MCF 10A (cell line): ENCODE measurements at regions not wholly inside any gene's neighbourhood (a gene's known extent, or its start where the extent isn't known, plus 50 kb on each side); places are given as distances from the start of the nearest gene placed in this dataset.
"Not testable (repeated sequence)": the region's sequence is repeated elsewhere in the genome, so short reads cannot be mapped to it uniquely, and the experiment has no call there.

Source experiments
- BruUV-seq: library from RNA; stranded (reverse); fragments of 400-500 nt; replicated peaks from 2 replicates; lab custom pipeline; 2021; lab: Mats Ljungman, UMichigan
- CTCF ChIA-PET: fragments of 300-600 bp; sonication (Branson Sonifier 250); formaldehyde crosslinking; extraction: SDS; loops from one replicate; lab custom pipeline; 2021; ENCODE audit warnings: antibody characterized with exemption, inconsistent platforms; lab: Yijun Ruan, JAX
- POLR2A ChIA-PET: fragments of 300-600, 350-650 bp; sonication (Branson Sonifier 250); formaldehyde crosslinking; extraction: SDS; loops from one replicate; lab custom pipeline; 2020; ENCODE audit warnings: antibody characterized with exemption, inconsistent platforms; lab: Yijun Ruan, JAX
- DNase-seq: peaks from one replicate; pipeline ENCODE4 v3.0.0-alpha.2; 2018; ENCODE audit not compliant: unreplicated experiment
- H3K27ac Mint-ChIP-seq: one replicate; pipeline ENCODE4 v1.8.0; 2022; ENCODE audit warnings: mild to moderate bottlenecking, low read depth, mixed read lengths; ENCODE audit not compliant: unreplicated experiment
- H3K27me3 Mint-ChIP-seq: one replicate; pipeline ENCODE4 v1.8.0; 2022; ENCODE audit warnings: mixed read lengths; ENCODE audit not compliant: insufficient read depth, unreplicated experiment
- H3K36me3 Mint-ChIP-seq: one replicate; pipeline ENCODE4 v1.8.0; 2022; ENCODE audit warnings: mild to moderate bottlenecking, moderate library complexity, mixed read lengths; ENCODE audit not compliant: insufficient read depth, unreplicated experiment
- H3K4me1 Mint-ChIP-seq: one replicate; pipeline ENCODE4 v1.8.0; 2022; ENCODE audit warnings: mixed read lengths; ENCODE audit not compliant: insufficient read depth, unreplicated experiment
- H3K4me3 Mint-ChIP-seq: one replicate; pipeline ENCODE4 v1.8.0; 2022; ENCODE audit warnings: mild to moderate bottlenecking, moderate library complexity, mixed read lengths; ENCODE audit not compliant: unreplicated experiment
- H3K9me3 Mint-ChIP-seq: one replicate; pipeline ENCODE4 v1.8.0; 2022; ENCODE audit warnings: mixed read lengths; ENCODE audit not compliant: unreplicated experiment
- intact Hi-C: fragments of 100-400 bp; cut with micrococcal nuclease; formaldehyde crosslinking; loops from 2 replicates; pipeline ENCODE4 v1.14.1; 2022
- TF ChIP-seq, protein P1 (sequence below): fragments of 200-600 bp; IDR thresholded peaks from one replicate; pipeline ENCODE4 v1.8.0; 2022; ENCODE audit warnings: antibody characterized with exemption, mild to moderate bottlenecking; ENCODE audit not compliant: unreplicated experiment

DNA sequence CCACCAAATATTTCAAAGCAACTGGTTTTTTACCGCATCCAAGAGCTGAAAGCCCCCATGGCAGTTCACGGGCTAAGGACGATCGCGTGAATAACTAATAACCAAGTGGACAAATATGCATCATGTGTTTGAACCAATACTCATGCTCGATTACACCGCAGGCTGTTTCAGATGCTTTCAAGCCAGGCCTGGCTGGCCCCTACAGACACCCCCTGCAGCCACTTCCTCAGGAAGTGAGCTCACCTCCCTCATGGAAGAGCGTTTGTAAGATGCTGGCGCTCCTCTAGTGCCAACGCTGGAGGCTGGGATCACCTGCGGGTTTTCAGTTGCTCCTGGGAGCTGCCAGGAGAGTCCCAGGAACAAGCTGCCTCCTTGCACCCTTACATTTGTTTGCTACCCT lies 53.9 kb upstream of the PTCH1 start:
- Mint-ChIP-seq H3K4me1 (no peaks in the 10 kb centered on the region), H3K27ac (no peak overlapping the region), H3K36me3 (no peaks in the 10 kb centered on the region), H3K4me3 (no peak overlapping the region), H3K27me3 (peaks cover 13% of the 10 kb centered on the region), H3K9me3 (no peaks in the 10 kb centered on the region)
- DNase-seq = no peak
- POLR2A ChIA-PET = interaction anchor here (0.6 kb wide), 1 partner anchor 954 kb away, joined by 3 read pairs; no protein-coding TSS in a partner anchor
- TF ChIP-seq, protein P1, sequence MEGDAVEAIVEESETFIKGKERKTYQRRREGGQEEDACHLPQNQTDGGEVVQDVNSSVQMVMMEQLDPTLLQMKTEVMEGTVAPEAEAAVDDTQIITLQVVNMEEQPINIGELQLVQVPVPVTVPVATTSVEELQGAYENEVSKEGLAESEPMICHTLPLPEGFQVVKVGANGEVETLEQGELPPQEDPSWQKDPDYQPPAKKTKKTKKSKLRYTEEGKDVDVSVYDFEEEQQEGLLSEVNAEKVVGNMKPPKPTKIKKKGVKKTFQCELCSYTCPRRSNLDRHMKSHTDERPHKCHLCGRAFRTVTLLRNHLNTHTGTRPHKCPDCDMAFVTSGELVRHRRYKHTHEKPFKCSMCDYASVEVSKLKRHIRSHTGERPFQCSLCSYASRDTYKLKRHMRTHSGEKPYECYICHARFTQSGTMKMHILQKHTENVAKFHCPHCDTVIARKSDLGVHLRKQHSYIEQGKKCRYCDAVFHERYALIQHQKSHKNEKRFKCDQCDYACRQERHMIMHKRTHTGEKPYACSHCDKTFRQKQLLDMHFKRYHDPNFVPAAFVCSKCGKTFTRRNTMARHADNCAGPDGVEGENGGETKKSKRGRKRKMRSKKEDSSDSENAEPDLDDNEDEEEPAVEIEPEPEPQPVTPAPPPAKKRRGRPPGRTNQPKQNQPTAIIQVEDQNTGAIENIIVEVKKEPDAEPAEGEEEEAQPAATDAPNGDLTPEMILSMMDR = no peak
- BruUV-seq = no TSS peak
- intact Hi-C loops = no loop called here
- CTCF ChIA-PET = interaction anchor here (0.7 kb wide), 1 partner anchor 647 kb away, joined by 5 read pairs; no protein-coding TSS in a partner anchor

DNA sequence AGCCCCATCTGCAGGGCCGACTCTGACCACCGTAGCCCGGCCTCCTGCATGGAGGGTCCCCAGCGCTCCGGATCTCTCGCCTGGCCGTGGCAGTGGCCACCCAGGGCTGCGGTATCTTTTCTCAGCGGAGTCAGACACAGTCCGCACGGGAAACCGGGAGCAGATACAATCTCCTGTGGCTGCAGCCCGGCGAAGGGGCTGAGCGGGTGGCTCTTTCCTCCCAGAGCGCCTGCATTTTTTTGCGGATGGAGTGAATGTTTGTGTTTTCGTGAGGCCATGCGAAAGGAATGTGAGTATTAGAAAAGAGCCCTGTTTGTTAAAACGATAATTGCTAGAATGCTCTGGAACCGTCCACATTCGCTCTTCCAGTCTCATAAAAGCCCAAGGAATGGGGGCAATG lies 53.4 kb upstream of the PTCH1 start:
- Mint-ChIP-seq H3K36me3 (no peaks in the 10 kb centered on the region), H3K9me3 (no peaks in the 10 kb centered on the region), H3K27ac (no peak overlapping the region), H3K4me3 (no peak overlapping the region), H3K4me1 (no peaks in the 10 kb centered on the region), H3K27me3 (peaks cover 13% of the 10 kb centered on the region)
- ChIA-PET CTCF (no interaction called here), POLR2A (interaction anchor here (0.6 kb wide), 1 partner anchor 953 kb away, joined by 3 read pairs; no protein-coding TSS in a partner anchor)
- DNase-seq = no peak
- TF ChIP-seq, protein P1 = no peak
- BruUV-seq = no TSS peak
- intact Hi-C loops = no loop called here

DNA sequence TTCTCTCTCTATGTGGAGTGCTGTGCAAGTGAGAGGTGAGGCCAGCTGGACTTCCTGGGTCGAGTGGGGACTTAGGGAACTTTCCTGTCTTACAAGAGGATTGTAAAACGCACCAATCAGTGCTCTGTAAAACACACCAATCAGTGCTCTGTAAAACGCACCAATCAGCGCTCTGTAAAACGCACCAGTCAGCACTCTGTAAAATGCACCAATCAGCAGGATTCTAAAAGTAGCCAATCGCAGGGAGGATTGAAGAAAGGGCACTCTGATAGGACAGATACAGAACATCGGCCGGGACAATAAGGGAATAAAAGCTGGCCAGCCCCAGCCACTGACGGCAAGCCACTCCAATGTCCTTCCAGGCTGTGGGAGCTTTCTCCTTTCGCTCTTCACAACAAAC lies 52.0 kb upstream of the PTCH1 start:
- peaks cover 15% of the 10 kb centered on the region for H3K27me3 Mint-ChIP-seq

More for the DNA sequence above, 52.0 kb upstream of the PTCH1 start:
- H3K9me3 Mint-ChIP-seq, H3K27ac Mint-ChIP-seq, H3K36me3 Mint-ChIP-seq, CTCF ChIA-PET, intact Hi-C loops, H3K4me1 Mint-ChIP-seq, DNase-seq, BruUV-seq, H3K4me3 Mint-ChIP-seq: not testable (repeated sequence)
- POLR2A ChIA-PET = interaction anchor here (1.1 kb wide), 1 partner anchor 11 kb away, joined by 3 read pairs; no protein-coding TSS in a partner anchor
